H1 (cell line): ENCODE measurements at regions not wholly inside any gene's neighbourhood (a gene's known extent, or its start where the extent isn't known, plus 50 kb on each side); places are given as distances from the start of the nearest gene placed in this dataset.

Source experiments
- EGR1 ChIP-seq: IDR thresholded peaks from 2 replicates; pipeline ENCODE4 v1.6.1; 2011; ENCODE audit warnings: low read depth, low read length, borderline replicate concordance
- RXRA ChIP-seq: IDR thresholded peaks from 2 replicates; pipeline ENCODE4 v1.6.1; 2011; ENCODE audit warnings: low read depth, mild to moderate bottlenecking, low read length, moderate library complexity; ENCODE audit not compliant: insufficient read depth

DNA sequence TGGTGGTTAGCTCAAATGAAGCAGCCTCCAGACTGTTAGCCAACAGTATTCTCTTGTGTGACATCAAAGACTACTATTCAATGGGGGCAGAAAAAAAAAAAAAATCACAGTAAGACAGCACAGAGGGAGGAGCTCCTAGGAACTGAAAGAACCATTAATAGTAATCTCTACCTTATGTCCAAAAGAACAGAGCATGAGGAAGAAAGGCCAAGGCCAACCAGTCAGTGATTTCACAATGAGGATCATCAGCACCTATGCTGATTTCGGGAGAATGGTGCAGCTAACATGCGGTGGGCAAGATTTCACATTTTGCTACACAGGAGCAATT lies 66.3 kb upstream of the SOX5 start (continued):
- no peak for TF ChIP-seq EGR1
- no peak for TF ChIP-seq RXRA
